ENCODE measurements at regions not wholly inside any gene's neighbourhood (a gene's known extent, or its start where the extent isn't known, plus 50 kb on each side); places are given as distances from the start of the nearest gene placed in this dataset.
"Not testable (repeated sequence)": the region's sequence is repeated elsewhere in the genome, so short reads cannot be mapped to it uniquely, and the experiment has no call there.

GRCh38 chr6:51450248-51450957 is 631.7 kb downstream of the TFAP2B start:
- FAIRE-seq, result no peak
- no peak for DNase-seq (ENCODE audit: extremely low spot score, insufficient read length, low read depth)

- no peak for FAIRE-seq
- DNase-seq (ENCODE audit: extremely low spot score, insufficient read length, low read depth), result no peak
These were observed 632.3 kb downstream of the TFAP2B start for GRCh38 chr6:51450958-51451357.

GRCh38 chr6:51456282-51456681 is 631.1 kb downstream of the PKHD1 start:
- FAIRE-seq (no peak), DNase-seq (ENCODE audit: extremely low spot score, insufficient read length, low read depth) (no peak)

- FAIRE-seq (peak; percentile 81), DNase-seq (ENCODE audit: extremely low spot score, insufficient read length, low read depth) (peak; percentile 7)
These were observed 627.5 kb downstream of the PKHD1 start for GRCh38 chr6:51459958-51460357.

- no peak for FAIRE-seq
- no peak for DNase-seq (ENCODE audit: extremely low spot score, insufficient read length, low read depth)
These were observed 624.5 kb downstream of the PKHD1 start for GRCh38 chr6:51462896-51463295.

GRCh38 chr6:51463321-51463720 is 624.1 kb downstream of the PKHD1 start:
- DNase-seq (ENCODE audit: extremely low spot score, insufficient read length, low read depth), result no peak

GRCh38 chr6:51464956-51465355 is 622.5 kb downstream of the PKHD1 start:
- DNase-seq (ENCODE audit: extremely low spot score, insufficient read length, low read depth) (no peak), FAIRE-seq (no peak)

More at GRCh38 chr6:51463321-51463720, 624.1 kb downstream of the PKHD1 start:
- no peak for FAIRE-seq

GRCh38 chr6:51466427-51466826 is 621.0 kb downstream of the PKHD1 start:
- FAIRE-seq, result no peak
- DNase-seq (ENCODE audit: extremely low spot score, insufficient read length, low read depth), result no peak

GRCh38 chr6:51467231-51467952 is 620.0 kb downstream of the PKHD1 start:
- no peak for DNase-seq (ENCODE audit: extremely low spot score, insufficient read length, low read depth)
- no peak for FAIRE-seq

GRCh38 chr6:51468704-51469103 is 618.7 kb downstream of the PKHD1 start:
- FAIRE-seq (no peak), DNase-seq (ENCODE audit: extremely low spot score, insufficient read length, low read depth) (no peak)

- DNase-seq (ENCODE audit: extremely low spot score, insufficient read length, low read depth) (no peak), FAIRE-seq (peak; percentile 33)
These were observed 614.5 kb downstream of the PKHD1 start for GRCh38 chr6:51472745-51473487.

GRCh38 chr6:51474022-51474975 is 613.1 kb downstream of the PKHD1 start:
- FAIRE-seq (no peak), DNase-seq (ENCODE audit: extremely low spot score, insufficient read length, low read depth) (no peak)

GRCh38 chr6:51477711-51478311 is 609.6 kb downstream of the PKHD1 start:
- FAIRE-seq (no peak), DNase-seq (ENCODE audit: extremely low spot score, insufficient read length, low read depth) (no peak)

- DNase-seq (ENCODE audit: extremely low spot score, insufficient read length, low read depth), result no peak
- no peak for FAIRE-seq
These were observed 608.1 kb downstream of the PKHD1 start for GRCh38 chr6:51479296-51479695.

- no peak for DNase-seq (ENCODE audit: extremely low spot score, insufficient read length, low read depth)
- no peak for FAIRE-seq
These were observed 607.4 kb downstream of the PKHD1 start for GRCh38 chr6:51480040-51480439.

GRCh38 chr6:51485869-51486268 is 601.5 kb downstream of the PKHD1 start:
- DNase-seq (ENCODE audit: extremely low spot score, insufficient read length, low read depth); FAIRE-seq: not testable (repeated sequence)

GRCh38 chr6:51487937-51488336 is 599.5 kb downstream of the PKHD1 start:
- FAIRE-seq, result no peak
- DNase-seq (ENCODE audit: extremely low spot score, insufficient read length, low read depth), result no peak

- DNase-seq (ENCODE audit: extremely low spot score, insufficient read length, low read depth), result no peak
- no peak for FAIRE-seq
These were observed 598.3 kb downstream of the PKHD1 start for GRCh38 chr6:51489133-51489532.

- FAIRE-seq (no peak), DNase-seq (ENCODE audit: extremely low spot score, insufficient read length, low read depth) (no peak)
These were observed 597.3 kb downstream of the PKHD1 start for GRCh38 chr6:51490101-51490500.

Measured in GM18507 (cell line).